Ectodermal cell (in vitro differentiated cells): ENCODE measurements at regions not wholly inside any gene's neighbourhood (a gene's known extent, or its start where the extent isn't known, plus 50 kb on each side); places are given as distances from the start of the nearest gene placed in this dataset.

ENCODE experiments used
- H3K27ac ChIP-seq: 2 replicates; pipeline ENCODE4 v1.7.0; 2013; ENCODE audit warnings: mild to moderate bottlenecking, low read depth, low read length; ENCODE audit not compliant: insufficient read depth, poor library complexity, severe bottlenecking
- H3K27me3 ChIP-seq: 2 replicates; pipeline ENCODE4 v1.7.0; 2013; ENCODE audit warnings: mild to moderate bottlenecking, low read length; ENCODE audit not compliant: insufficient read depth, control insufficient read depth, poor library complexity, severe bottlenecking
- H3K36me3 ChIP-seq: one replicate; pipeline ENCODE4 v1.7.0; 2013; ENCODE audit warnings: low read length; ENCODE audit not compliant: control insufficient read depth, insufficient read depth
- H3K4me1 ChIP-seq: one replicate; pipeline ENCODE4 v1.7.0; 2013; ENCODE audit warnings: low read length; ENCODE audit not compliant: control insufficient read depth, insufficient read depth
- H3K4me3 ChIP-seq: 2 replicates; pipeline ENCODE4 v1.7.0; 2013; ENCODE audit warnings: low read depth, low read length, control low read depth; ENCODE audit not compliant: insufficient read depth
- H3K9me3 ChIP-seq: 2 replicates; pipeline ENCODE4 v1.7.0; 2013; ENCODE audit warnings: mild to moderate bottlenecking, low read length, moderate library complexity; ENCODE audit not compliant: control insufficient read depth
- WGBS, 2 experiments: methylation state at CpG; one replicate each; pipeline ENCODE4 v1.1.7; 2013; ENCODE audit warnings: missing lambda C conversion rate in 2 of 2; 5-methylcytosine and 5-hydroxymethylcytosine counted together

- 78 to 100% methylated on average over 1 of the region's 1 CpG for WGBS, 2 experiments
- Histone ChIP-seq H3K27me3 (no peaks in the 10 kb centered on the region), H3K4me1 (no peaks in the 10 kb centered on the region), H3K9me3 (no peaks in the 10 kb centered on the region), H3K36me3 (no peaks in the 10 kb centered on the region), H3K4me3 (no peak overlapping the region), H3K27ac (no peak overlapping the region)
These were observed 123.1 kb downstream of the DKK1 start for GRCh38 chr10:52437205-52437646.

GRCh38 chr10:52438119-52438518, 124.0 kb downstream of the DKK1 start:
- WGBS, 2 experiments = 88 to 92% methylated on average over 6 of the region's 6 CpGs

GRCh38 chr10:52440612-52441285, 126.7 kb downstream of the DKK1 start:
- Histone ChIP-seq H3K36me3 (no peaks in the 10 kb centered on the region), H3K27ac (no peak overlapping the region), H3K27me3 (no peaks in the 10 kb centered on the region), H3K4me3 (no peak overlapping the region), H3K9me3 (no peaks in the 10 kb centered on the region), H3K4me1 (no peaks in the 10 kb centered on the region)
- 74 to 80% methylated on average over 7 of the region's 7 CpGs for WGBS, 2 experiments

More at GRCh38 chr10:52438119-52438518, 124.0 kb downstream of the DKK1 start:
- Histone ChIP-seq H3K27ac (no peak overlapping the region), H3K36me3 (no peaks in the 10 kb centered on the region), H3K4me1 (no peaks in the 10 kb centered on the region), H3K9me3 (no peaks in the 10 kb centered on the region), H3K27me3 (no peaks in the 10 kb centered on the region), H3K4me3 (no peak overlapping the region)

GRCh38 chr10:52442576-52442975, 128.5 kb downstream of the DKK1 start:
- H3K4me1 ChIP-seq = no peaks in the 10 kb centered on the region
- no peaks in the 10 kb centered on the region for H3K36me3 ChIP-seq
- no peaks in the 10 kb centered on the region for H3K9me3 ChIP-seq
- H3K4me3 ChIP-seq = no peak overlapping the region
- H3K27ac ChIP-seq = no peak overlapping the region
- no peaks in the 10 kb centered on the region for H3K27me3 ChIP-seq

GRCh38 chr10:52443419-52444388, 129.6 kb downstream of the DKK1 start:
- 91 to 95% methylated on average over 2 to 3 of the region's 3 CpGs for WGBS, 2 experiments
- Histone ChIP-seq H3K27ac (no peak overlapping the region), H3K9me3 (no peaks in the 10 kb centered on the region), H3K4me1 (no peaks in the 10 kb centered on the region), H3K4me3 (no peak overlapping the region), H3K27me3 (no peaks in the 10 kb centered on the region), H3K36me3 (no peaks in the 10 kb centered on the region)

GRCh38 chr10:52446391-52446790, 132.3 kb downstream of the DKK1 start:
- H3K27ac ChIP-seq = no peak overlapping the region
- WGBS, 2 experiments = 93 to 95% methylated on average over 5 of the region's 5 CpGs
- no peak overlapping the region for H3K4me3 ChIP-seq
- no peaks in the 10 kb centered on the region for H3K36me3 ChIP-seq
- peaks cover 2% of the 10 kb centered on the region for H3K4me1 ChIP-seq
- no peaks in the 10 kb centered on the region for H3K9me3 ChIP-seq
- H3K27me3 ChIP-seq = no peaks in the 10 kb centered on the region

- no peak overlapping the region for H3K4me3 ChIP-seq
- no peak overlapping the region for H3K27ac ChIP-seq
- H3K36me3 ChIP-seq = no peaks in the 10 kb centered on the region
- H3K4me1 ChIP-seq = peaks cover 16% of the 10 kb centered on the region
- H3K9me3 ChIP-seq = no peaks in the 10 kb centered on the region
- no peaks in the 10 kb centered on the region for H3K27me3 ChIP-seq
These were observed 133.9 kb downstream of the DKK1 start for GRCh38 chr10:52447931-52448353.

- no peak overlapping the region for H3K27ac ChIP-seq
- WGBS, 2 experiments = 96 to 97% methylated on average over 5 to 6 of the region's 6 CpGs
- peaks cover 20% of the 10 kb centered on the region for H3K4me1 ChIP-seq
- H3K27me3 ChIP-seq = no peaks in the 10 kb centered on the region
- H3K9me3 ChIP-seq = no peaks in the 10 kb centered on the region
- H3K4me3 ChIP-seq = no peak overlapping the region
- H3K36me3 ChIP-seq = no peaks in the 10 kb centered on the region
These were observed 136.7 kb downstream of the DKK1 start for GRCh38 chr10:52450762-52451291.

- H3K27ac ChIP-seq = no peak overlapping the region
- H3K27me3 ChIP-seq = no peaks in the 10 kb centered on the region
- H3K36me3 ChIP-seq = no peaks in the 10 kb centered on the region
- H3K4me1 ChIP-seq = peaks cover 20% of the 10 kb centered on the region
- no peaks in the 10 kb centered on the region for H3K9me3 ChIP-seq
- no peak overlapping the region for H3K4me3 ChIP-seq
These were observed 137.7 kb downstream of the DKK1 start for GRCh38 chr10:52451817-52452216.
